ENCODE measurements at regions not wholly inside any gene's neighbourhood (a gene's known extent, or its start where the extent isn't known, plus 50 kb on each side); places are given as distances from the start of the nearest gene placed in this dataset.

GRCh38 chr4:181753207-181753606 lies 490.0 kb upstream of the TENM3 start:
- Histone ChIP-seq H3K27me3 (ENCODE audit: insufficient read depth, poor library complexity, severe bottlenecking) (no peaks in the 10 kb centered on the region), H3K27ac (replicated peaks) (no peak overlapping the region), H3K4me3 (replicated peaks; ENCODE audit: insufficient read depth, low read length) (no peak overlapping the region)
- no peak for TF ChIP-seq CTCF (IDR thresholded peaks at IDR 0.05; ENCODE audit: insufficient read depth, low read length)
- TF ChIP-seq POLR2AphosphoS5 (IDR thresholded peaks at IDR 0.05; ENCODE audit: low read depth) = no peak
- TF ChIP-seq REST (IDR thresholded peaks at IDR 0.05; ENCODE audit: insufficient replicate concordance, low read depth) = no peak
- no peak for TF ChIP-seq SPI1 (IDR thresholded peaks at IDR 0.05; ENCODE audit: borderline replicate concordance, low read depth)
- no peak for TF ChIP-seq GABPA (IDR thresholded peaks at IDR 0.05; ENCODE audit: low read depth)
- no peak for DNase-seq (ENCODE audit: low read depth in 1 of 2, low spot score in 1 of 2)

- no peak for DNase-seq (ENCODE audit: low read depth in 1 of 2, low spot score in 1 of 2)
Measured at GRCh38 chr4:181755846-181756245, 487.4 kb upstream of the TENM3 start.

More at GRCh38 chr4:181755846-181756245, 487.4 kb upstream of the TENM3 start:
- no peak for TF ChIP-seq CTCF (IDR thresholded peaks at IDR 0.05; ENCODE audit: insufficient read depth, low read length)
- no peak for TF ChIP-seq POLR2AphosphoS5 (IDR thresholded peaks at IDR 0.05; ENCODE audit: low read depth)
- no peak for TF ChIP-seq REST (IDR thresholded peaks at IDR 0.05; ENCODE audit: insufficient replicate concordance, low read depth)
- TF ChIP-seq SPI1 (IDR thresholded peaks at IDR 0.05; ENCODE audit: borderline replicate concordance, low read depth) = no peak
- TF ChIP-seq GABPA (IDR thresholded peaks at IDR 0.05; ENCODE audit: low read depth) = no peak
- Histone ChIP-seq H3K4me3 (replicated peaks; ENCODE audit: insufficient read depth, low read length) (no peak overlapping the region), H3K27me3 (ENCODE audit: insufficient read depth, poor library complexity, severe bottlenecking) (no peaks in the 10 kb centered on the region), H3K27ac (replicated peaks) (no peak overlapping the region)

Measured in HL-60 (cell line).